ENCODE measurements at regions not wholly inside any gene's neighbourhood (a gene's known extent, or its start where the extent isn't known, plus 50 kb on each side); places are given as distances from the start of the nearest gene placed in this dataset.
"Not testable (repeated sequence)": the region's sequence is repeated elsewhere in the genome, so short reads cannot be mapped to it uniquely, and the experiment has no call there.

- TF ChIP-seq ZBTB11 (tag by site-specific recombination; conservative IDR thresholded peaks at IDR 0.05; ENCODE audit: low read depth): no peak
- no peak for TF ChIP-seq ZNF501 (tag by site-specific recombination; IDR thresholded peaks at IDR 0.05)
- no peak for TF ChIP-seq MEIS1 (CRISPR knock-in tag; IDR thresholded peaks at IDR 0.05; ENCODE audit: borderline replicate concordance)
Measured at GRCh38 chr16:16938980-16939379, 531.8 kb downstream of the XYLT1 start (continued).

- no peaks in the 10 kb centered on the region for H3K9me3 ChIP-seq (ENCODE audit: control insufficient read depth, insufficient read depth, low read depth, low read length)
- H3K4me1 ChIP-seq (ENCODE audit: control insufficient read depth, insufficient read depth, low read length): no peaks in the 10 kb centered on the region
- TF ChIP-seq ZNF366 (tag by site-specific recombination; conservative IDR thresholded peaks at IDR 0.05) (no peak), PBX3 (CRISPR knock-in tag; IDR thresholded peaks at IDR 0.05) (no peak), ZNF664 (tag by site-specific recombination; IDR thresholded peaks at IDR 0.05) (no peak), ZNF518A (tag by site-specific recombination; conservative IDR thresholded peaks at IDR 0.05; ENCODE audit: low read depth) (no peak), ZNF514 (tag by site-specific recombination; IDR thresholded peaks at IDR 0.05) (no peak), ZBTB20 (tag by site-specific recombination; IDR thresholded peaks at IDR 0.05) (no peak)
- CTCF ChIA-PET: no interaction called here
- H3K27ac ChIP-seq (ENCODE audit: extremely low read depth, low read depth, low read length): no peak overlapping the region
- H3K36me3 ChIP-seq (ENCODE audit: control insufficient read depth in 2 of 2, insufficient read depth in 1 of 2, low read length in 2 of 2): no peaks in the 10 kb centered on the region
- POLR2A ChIA-PET: no interaction called here
- no peak overlapping the region for H3K4me3 ChIP-seq (ENCODE audit: low read depth, low read length)
Measured at GRCh38 chr16:16940351-16940750, 530.4 kb downstream of the XYLT1 start.

GRCh38 chr16:16942849-16943248, 527.9 kb downstream of the XYLT1 start:
- H3K4me1 ChIP-seq (ENCODE audit: control insufficient read depth, insufficient read depth, low read length); H3K27ac ChIP-seq (ENCODE audit: extremely low read depth, low read depth, low read length); H3K4me3 ChIP-seq (ENCODE audit: low read depth, low read length); POLR2A ChIA-PET; H3K36me3 ChIP-seq (ENCODE audit: control insufficient read depth in 2 of 2, insufficient read depth in 1 of 2, low read length in 2 of 2); CTCF ChIA-PET; H3K9me3 ChIP-seq (ENCODE audit: control insufficient read depth, insufficient read depth, low read depth, low read length): not testable (repeated sequence)

GRCh38 chr16:16945207-16945606, 525.6 kb downstream of the XYLT1 start:
- H3K4me1 ChIP-seq (ENCODE audit: control insufficient read depth, insufficient read depth, low read length): no peaks in the 10 kb centered on the region
- no peaks in the 10 kb centered on the region for H3K36me3 ChIP-seq (ENCODE audit: control insufficient read depth in 2 of 2, insufficient read depth in 1 of 2, low read length in 2 of 2)
- H3K27ac ChIP-seq (ENCODE audit: extremely low read depth, low read depth, low read length): no peak overlapping the region
- CTCF ChIA-PET: no interaction called here
- no peak for TF ChIP-seq TSHZ1 (tag by site-specific recombination; IDR thresholded peaks at IDR 0.05; ENCODE audit: borderline replicate concordance)
- POLR2A ChIA-PET: no interaction called here
- no peak overlapping the region for H3K4me3 ChIP-seq (ENCODE audit: low read depth, low read length)
- no peaks in the 10 kb centered on the region for H3K9me3 ChIP-seq (ENCODE audit: control insufficient read depth, insufficient read depth, low read depth, low read length)

All from HEK293 (cell line).